Astrocyte of the cerebellum (primary cell): ENCODE measurements at regions not wholly inside any gene's neighbourhood (a gene's known extent, or its start where the extent isn't known, plus 50 kb on each side); places are given as distances from the start of the nearest gene placed in this dataset.
A peak's percentile ranks its signal among the peaks of the same experiment; 100 is the strongest.

Experiments used
- DNase-seq: peaks from one replicate; pipeline ENCODE4 v3.0.0-alpha.2; 2011; ENCODE audit warnings: low read depth
- H3K4me3 ChIP-seq: 2 replicates; pipeline ENCODE4 v1.5.1; 2011; ENCODE audit warnings: mild to moderate bottlenecking, low read depth, low read length, moderate library complexity
- CTCF ChIP-seq: IDR thresholded peaks from 2 replicates; pipeline ENCODE4 v1.5.1; 2012; ENCODE audit warnings: low read length, low read depth, moderate library complexity, mild to moderate bottlenecking; ENCODE audit errors: missing control alignments
- in situ Hi-C: cut with HindIII; loops from 2 replicates; pipeline ENCODE4 v1.10.0; 2017; ENCODE audit warnings: low sequenced_read_pairs

- in situ Hi-C loops: no loop called here
- TF ChIP-seq CTCF: no peak
- H3K4me3 ChIP-seq: no peak overlapping the region
- no peak for DNase-seq
These were observed 215.5 kb upstream of the USP25 start for GRCh38 chr21:15514073-15514946.

GRCh38 chr21:15515908-15516307 lies 213.9 kb upstream of the USP25 start:
- no peak for TF ChIP-seq CTCF
- in situ Hi-C loops: no loop called here
- no peak overlapping the region for H3K4me3 ChIP-seq
- DNase-seq: no peak

- H3K4me3 ChIP-seq: no peak overlapping the region
- no peak for DNase-seq
- in situ Hi-C loops: no loop called here
- TF ChIP-seq CTCF: no peak
These were observed 212.4 kb upstream of the USP25 start for GRCh38 chr21:15517394-15517793.

- TF ChIP-seq CTCF: peak; percentile 27
- no peak for DNase-seq
- in situ Hi-C loops: no loop called here
- H3K4me3 ChIP-seq: no peak overlapping the region
These were observed 208.8 kb upstream of the USP25 start for GRCh38 chr21:15520811-15521643.

GRCh38 chr21:15521644-15522001 lies 208.2 kb upstream of the USP25 start:
- H3K4me3 ChIP-seq: no peak overlapping the region
- in situ Hi-C loops: no loop called here
- no peak for TF ChIP-seq CTCF
- DNase-seq: no peak

GRCh38 chr21:15522148-15522547 lies 207.6 kb upstream of the USP25 start:
- H3K4me3 ChIP-seq: no peak overlapping the region
- TF ChIP-seq CTCF: no peak
- no peak for DNase-seq
- in situ Hi-C loops: no loop called here
